IgD-negative memory B cell (primary cell): ENCODE measurements at regions not wholly inside any gene's neighbourhood (a gene's known extent, or its start where the extent isn't known, plus 50 kb on each side); places are given as distances from the start of the nearest gene placed in this dataset.
"Not testable (repeated sequence)": the region's sequence is repeated elsewhere in the genome, so short reads cannot be mapped to it uniquely, and the experiment has no call there.

Experiments
- H3K27ac Mint-ChIP-seq, 3 donors: one replicate each; pipeline ENCODE4 v1.8.0; 2020 to 2022; ENCODE audit warnings: mild to moderate bottlenecking in 3 of 3, mixed read lengths in 3 of 3, moderate library complexity in 1 of 3
- H3K27me3 Mint-ChIP-seq: one replicate; pipeline ENCODE4 v1.8.0; 2021; ENCODE audit warnings: mixed read lengths
- H3K36me3 Mint-ChIP-seq: one replicate; pipeline ENCODE4 v1.8.0; 2020; ENCODE audit warnings: mild to moderate bottlenecking, mixed read lengths
- H3K4me1 Mint-ChIP-seq, 3 donors: one replicate each; pipeline ENCODE4 v1.8.0; 2020 to 2022; ENCODE audit warnings: mixed read lengths in 3 of 3, mild to moderate bottlenecking in 1 of 3
- H3K4me3 Mint-ChIP-seq, 4 donors: one replicate each; pipeline ENCODE4 v1.8.0; 2020 to 2022; ENCODE audit warnings: mild to moderate bottlenecking in 4 of 4, mixed read lengths in 4 of 4, moderate library complexity in 3 of 4
- H3K9me3 Mint-ChIP-seq, 3 donors: one replicate each; pipeline ENCODE4 v1.8.0; 2020 to 2021; ENCODE audit warnings: mixed read lengths in 3 of 3, mild to moderate bottlenecking in 1 of 3

- H3K4me3 Mint-ChIP-seq = no peak overlapping the region
- H3K36me3 Mint-ChIP-seq = no peaks in the 10 kb centered on the region
- no peak overlapping the region for H3K27ac Mint-ChIP-seq
- peaks cover 0 to 4% (median 2%) of the 10 kb centered on the region in 3 donors for H3K4me1 Mint-ChIP-seq
- peaks cover 4 to 12% (median 6%) of the 10 kb centered on the region in 3 donors for H3K9me3 Mint-ChIP-seq
- peaks cover 37% of the 10 kb centered on the region for H3K27me3 Mint-ChIP-seq
Observed at GRCh38 chr4:3873408-3874027, 107.3 kb downstream of the ADRA2C start.

- Mint-ChIP-seq H3K27me3 (peaks cover 37% of the 10 kb centered on the region), H3K4me1 (peaks cover 0 to 4% (median 3%) of the 10 kb centered on the region in 3 donors), H3K4me3 (no peak overlapping the region), H3K9me3 (peaks cover 4 to 12% (median 7%) of the 10 kb centered on the region in 3 donors), H3K36me3 (no peaks in the 10 kb centered on the region), H3K27ac (no peak overlapping the region)
Observed at GRCh38 chr4:3874028-3874415, 107.8 kb downstream of the ADRA2C start.

GRCh38 chr4:3874525-3875110 is 108.4 kb downstream of the ADRA2C start:
- Mint-ChIP-seq H3K36me3 (no peaks in the 10 kb centered on the region), H3K4me3 (peak overlapping the region in 1 of 4 donors; percentile 2), H3K27ac (no peak overlapping the region), H3K27me3 (peaks cover 43% of the 10 kb centered on the region), H3K4me1 (peaks cover 4 to 10% (median 8%) of the 10 kb centered on the region in 3 donors), H3K9me3 (peaks cover 4 to 12% (median 7%) of the 10 kb centered on the region in 3 donors)

DNA sequence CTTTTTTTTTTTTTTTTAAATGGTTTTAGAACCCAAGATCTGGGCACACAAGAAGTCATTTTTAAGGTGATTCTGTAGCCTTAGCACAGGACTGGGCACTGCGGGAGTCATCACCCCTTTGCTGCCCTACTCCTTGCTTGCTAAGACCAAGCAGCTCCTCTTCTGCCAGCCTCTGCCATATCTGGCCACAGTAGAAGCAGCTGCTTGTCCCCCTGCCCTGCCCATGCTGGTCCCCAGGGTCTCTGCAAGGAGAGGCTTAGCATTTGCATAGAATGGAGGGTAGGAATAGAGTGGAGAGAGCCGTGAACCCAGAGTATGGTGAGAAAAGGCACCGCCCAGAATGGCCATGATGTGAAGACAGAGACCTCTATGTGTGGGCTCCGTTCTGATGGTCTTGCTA is 109.3 kb downstream of the ADRA2C start:
- H3K4me1 Mint-ChIP-seq = peaks cover 4 to 10% (median 8%) of the 10 kb centered on the region in 3 donors
- no peaks in the 10 kb centered on the region for H3K36me3 Mint-ChIP-seq
- peaks cover 4 to 12% (median 7%) of the 10 kb centered on the region in 3 donors for H3K9me3 Mint-ChIP-seq
- peaks cover 41% of the 10 kb centered on the region for H3K27me3 Mint-ChIP-seq
- H3K27ac Mint-ChIP-seq = no peak overlapping the region
- no peak overlapping the region for H3K4me3 Mint-ChIP-seq

- H3K4me3 Mint-ChIP-seq, H3K27ac Mint-ChIP-seq, H3K36me3 Mint-ChIP-seq, H3K4me1 Mint-ChIP-seq: not testable (repeated sequence)
- Mint-ChIP-seq H3K9me3 (peaks cover 4 to 12% (median 7%) of the 10 kb centered on the region in 3 donors), H3K27me3 (peaks cover 33% of the 10 kb centered on the region)
Observed at GRCh38 chr4:3876057-3876845, 110.1 kb downstream of the ADRA2C start.

DNA sequence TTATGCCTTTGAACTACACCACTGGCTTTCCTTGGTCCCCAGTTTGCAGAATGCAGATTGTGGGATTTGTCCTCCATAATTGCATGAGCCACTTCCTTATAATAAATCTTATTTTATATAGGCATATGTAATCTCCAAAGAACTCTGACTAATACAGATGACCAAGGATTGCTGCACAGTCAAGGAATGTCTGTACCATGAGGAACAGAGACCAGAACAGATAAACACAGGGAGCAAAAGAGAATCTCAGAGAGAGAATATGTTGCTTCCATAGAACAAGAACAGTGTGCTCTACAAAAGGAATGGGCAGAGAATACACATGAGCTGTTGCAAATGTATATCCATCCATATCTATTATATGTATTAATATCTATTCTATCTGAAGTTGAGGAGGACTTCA is 111.1 kb downstream of the ADRA2C start:
- Mint-ChIP-seq H3K4me1 (peaks cover 4 to 9% (median 8%) of the 10 kb centered on the region in 3 donors), H3K36me3 (no peaks in the 10 kb centered on the region), H3K4me3 (no peak overlapping the region), H3K9me3 (peaks cover 4 to 12% (median 7%) of the 10 kb centered on the region in 3 donors), H3K27me3 (peaks cover 30% of the 10 kb centered on the region), H3K27ac (no peak overlapping the region)

DNA sequence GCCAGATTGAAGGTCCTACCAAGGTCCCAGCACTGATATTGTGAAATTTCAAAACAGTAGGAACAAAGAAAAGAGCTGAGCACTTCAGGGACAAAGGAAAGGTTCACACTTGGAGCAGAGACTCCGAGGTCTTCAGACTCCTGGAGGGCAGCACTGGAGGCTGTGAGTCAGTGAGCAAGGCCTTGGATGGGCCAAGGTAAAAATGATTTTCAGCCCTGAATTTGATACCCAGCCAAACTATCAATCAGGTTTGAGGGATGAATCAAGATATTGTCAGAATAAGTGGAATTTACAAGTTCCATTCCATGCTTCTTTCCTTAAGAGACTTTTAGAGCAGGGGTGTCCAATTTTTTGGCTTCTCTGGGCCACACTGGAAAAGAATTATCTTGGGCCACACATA is 111.7 kb downstream of the ADRA2C start:
- Mint-ChIP-seq H3K36me3 (no peaks in the 10 kb centered on the region), H3K9me3 (peaks cover 4 to 12% (median 7%) of the 10 kb centered on the region in 3 donors), H3K27ac (no peak overlapping the region), H3K27me3 (peaks cover 23% of the 10 kb centered on the region), H3K4me1 (peaks cover 4 to 9% (median 8%) of the 10 kb centered on the region in 3 donors), H3K4me3 (peak overlapping the region in 1 of 4 donors; percentile 3)

DNA sequence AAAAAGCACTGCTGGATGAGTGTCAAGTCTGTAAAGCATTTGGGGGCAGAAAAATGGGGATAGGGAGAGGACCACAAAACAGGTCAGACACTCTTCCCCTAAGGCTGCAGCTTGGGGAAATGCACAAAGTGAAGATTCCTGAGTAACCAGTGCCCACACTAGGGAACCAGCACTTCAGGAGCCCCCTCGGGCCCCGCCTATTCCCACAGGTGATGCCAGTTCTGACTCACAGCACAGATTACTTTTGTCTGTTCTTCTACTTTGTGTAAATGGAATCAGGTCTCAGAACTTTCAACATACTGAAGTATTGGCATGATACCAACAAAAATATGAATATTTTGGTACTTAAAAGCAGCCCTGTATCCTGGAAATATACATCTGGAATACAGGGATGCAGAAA is 112.5 kb downstream of the ADRA2C start:
- H3K27ac Mint-ChIP-seq = no peak overlapping the region
- H3K4me1 Mint-ChIP-seq = peaks cover 4 to 9% (median 8%) of the 10 kb centered on the region in 3 donors
- no peaks in the 10 kb centered on the region for H3K36me3 Mint-ChIP-seq
- peaks cover 19% of the 10 kb centered on the region for H3K27me3 Mint-ChIP-seq
- H3K4me3 Mint-ChIP-seq = peak overlapping the region in 1 of 4 donors; percentile 34
- H3K9me3 Mint-ChIP-seq = peaks cover 4 to 12% (median 7%) of the 10 kb centered on the region in 3 donors

DNA sequence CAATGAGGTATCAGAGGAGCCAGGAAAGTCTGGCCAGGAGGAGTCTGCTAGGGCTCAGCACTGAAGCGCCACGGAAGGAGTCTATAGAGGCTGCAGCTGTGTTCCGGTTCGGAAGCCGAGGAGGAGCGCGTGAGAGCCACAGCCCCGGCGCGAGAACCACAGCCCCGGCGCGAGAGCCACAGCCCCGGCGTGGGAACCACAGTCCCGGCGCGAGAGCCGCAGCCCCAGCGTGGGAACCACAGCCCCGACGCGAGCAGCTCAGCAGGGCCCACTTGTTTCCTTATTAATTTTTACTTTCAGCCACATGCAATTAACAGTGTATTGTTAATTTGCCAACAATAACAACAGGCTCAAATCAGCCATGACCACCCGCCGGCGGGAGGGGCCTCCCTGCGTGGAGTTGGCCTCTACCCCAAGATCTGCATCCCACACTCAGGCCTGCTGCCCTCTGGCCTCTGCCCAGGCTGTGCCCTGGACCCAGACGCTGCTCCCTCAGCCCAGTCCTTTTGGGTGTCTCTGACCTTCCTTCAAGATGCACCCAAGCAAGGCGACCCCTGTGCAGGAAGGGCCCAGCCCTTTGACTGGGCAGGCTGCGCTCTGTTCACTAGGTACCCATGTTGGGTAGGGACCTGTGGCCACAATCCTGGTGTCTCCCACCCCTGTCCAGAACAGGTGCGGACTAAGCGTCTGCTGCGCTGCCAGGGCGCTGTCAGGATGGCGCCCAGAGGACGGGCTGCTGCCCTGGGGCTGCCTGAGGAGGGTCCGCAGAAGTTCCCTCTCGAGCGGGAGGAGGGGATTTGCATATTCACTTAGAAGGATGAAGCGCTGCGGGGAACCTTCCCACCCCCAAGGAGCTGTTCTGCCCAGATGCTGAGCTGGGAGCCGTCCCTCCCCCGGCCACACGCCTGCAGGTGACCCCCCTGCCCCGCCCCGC is 113.8 kb downstream of the ADRA2C start:
- no peaks in the 10 kb centered on the region for H3K36me3 Mint-ChIP-seq
- peaks cover 18% of the 10 kb centered on the region for H3K27me3 Mint-ChIP-seq
- H3K4me1 Mint-ChIP-seq = peaks cover 4 to 9% (median 8%) of the 10 kb centered on the region in 3 donors
- peak overlapping the region; percentile 44 to 93 (median 70) for H3K4me3 Mint-ChIP-seq
- peaks cover 4 to 12% (median 7%) of the 10 kb centered on the region in 3 donors for H3K9me3 Mint-ChIP-seq
- peak overlapping the region in 2 of 3 donors; percentile 67 to 89 for H3K27ac Mint-ChIP-seq

- Mint-ChIP-seq H3K9me3 (peaks cover 4 to 12% (median 7%) of the 10 kb centered on the region in 3 donors), H3K36me3 (no peaks in the 10 kb centered on the region), H3K4me3 (peak overlapping the region in 3 of 4 donors; percentile 55 to 93 (median 87)), H3K4me1 (peaks cover 4 to 9% (median 8%) of the 10 kb centered on the region in 3 donors), H3K27me3 (peaks cover 21% of the 10 kb centered on the region), H3K27ac (no peak overlapping the region)
Observed at GRCh38 chr4:3880615-3881120, 114.5 kb downstream of the ADRA2C start.

DNA sequence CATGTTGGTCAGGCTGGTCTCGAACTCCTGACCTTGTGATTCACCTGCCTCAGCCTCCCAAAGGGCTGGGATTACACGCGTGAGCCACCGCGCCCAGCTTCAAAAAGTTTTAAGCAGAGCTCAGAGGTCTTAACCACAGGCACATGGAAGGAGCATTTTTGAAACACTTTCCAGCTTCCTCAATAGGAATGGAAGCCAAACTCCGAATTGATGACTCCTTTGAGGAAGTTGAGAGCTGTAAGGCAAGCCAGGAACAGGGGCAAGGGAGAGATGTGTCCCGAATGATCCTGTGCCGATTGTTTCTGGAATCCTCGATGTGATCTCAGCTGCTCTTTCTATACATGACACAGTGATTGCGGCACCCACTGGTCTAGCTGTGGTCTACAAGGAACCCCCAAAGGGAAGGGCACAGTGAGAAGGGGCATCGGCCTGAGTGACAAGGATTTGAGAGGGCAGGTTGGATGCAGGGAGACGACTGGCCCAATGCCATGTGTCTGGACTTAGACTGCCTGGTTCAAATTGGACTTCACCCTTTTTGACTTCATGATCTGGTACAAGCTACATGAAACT is 116.2 kb downstream of the ADRA2C start:
- not testable (repeated sequence) for H3K4me3 Mint-ChIP-seq, H3K27ac Mint-ChIP-seq, H3K36me3 Mint-ChIP-seq, H3K4me1 Mint-ChIP-seq
- Mint-ChIP-seq H3K27me3 (peaks cover 26% of the 10 kb centered on the region), H3K9me3 (peaks cover 4 to 11% (median 7%) of the 10 kb centered on the region in 3 donors)

DNA sequence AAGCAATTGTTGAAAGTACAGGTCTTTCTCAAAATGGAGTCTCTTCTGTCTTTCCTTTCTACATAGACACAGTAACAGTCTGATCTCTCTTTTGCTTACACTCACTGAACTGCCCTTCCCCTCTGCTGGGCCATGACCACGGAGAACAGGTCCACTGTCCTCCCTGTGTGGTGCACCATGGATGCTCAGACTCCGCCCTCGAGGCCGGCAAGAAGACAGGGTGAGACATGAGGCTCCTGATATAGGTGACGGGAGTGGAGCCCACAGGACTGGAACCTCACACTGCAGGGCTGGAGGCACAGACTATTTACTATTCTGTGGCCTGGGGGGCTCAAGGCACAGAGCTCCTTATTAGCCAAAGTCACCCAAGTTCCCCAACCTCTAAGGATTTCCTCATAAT is 118.1 kb downstream of the ADRA2C start:
- not testable (repeated sequence) for H3K36me3 Mint-ChIP-seq, H3K9me3 Mint-ChIP-seq, H3K4me1 Mint-ChIP-seq, H3K4me3 Mint-ChIP-seq, H3K27ac Mint-ChIP-seq
- H3K27me3 Mint-ChIP-seq = peaks cover 19% of the 10 kb centered on the region

- not testable (repeated sequence) for H3K27ac Mint-ChIP-seq, H3K36me3 Mint-ChIP-seq, H3K4me3 Mint-ChIP-seq, H3K4me1 Mint-ChIP-seq, H3K9me3 Mint-ChIP-seq, H3K27me3 Mint-ChIP-seq
Observed at GRCh38 chr4:3893590-3893989, 127.4 kb downstream of the ADRA2C start.
